Right lobe of liver (tissue), 6 donors: ENCODE measurements at regions not wholly inside any gene's neighbourhood (a gene's known extent, or its start where the extent isn't known, plus 50 kb on each side); places are given as distances from the start of the nearest gene placed in this dataset.
"Not testable (repeated sequence)": the region's sequence is repeated elsewhere in the genome, so short reads cannot be mapped to it uniquely, and the experiment has no call there.

Source experiments
- ATAC-seq, 4 donors: fragments of 200-7000 bp; cut with Tn5 transposase; one replicate each; pipeline ENCODE4 v1.9.1; 2020; ENCODE audit warnings: mild to moderate bottlenecking in 4 of 4, moderate library complexity in 4 of 4
- DNase-seq, 3 donors: peaks; one replicate each; pipeline ENCODE4 v3.0.0-alpha.2; 2020
- H3K27ac ChIP-seq, 3 donors: fragments of 200-600 bp; one replicate each; pipeline ENCODE4 v1.8.0; 2022
- H3K27me3 ChIP-seq, 2 donors: fragments of 200-600 bp; one replicate each; pipeline ENCODE4 v1.8.0; 2022
- H3K36me3 ChIP-seq, 4 donors: fragments of 200-600 bp; sonication (generic) in 1 of 4; one replicate each; pipeline versions ENCODE4 v1.5.1 to v1.8.0; 2017 to 2022; ENCODE audit warnings: control low read depth in 1 of 4
- H3K4me1 ChIP-seq, 4 donors: fragments of 200-600 bp; sonication (generic) in 1 of 4; one replicate each; pipeline versions ENCODE4 v1.5.1 to v1.8.0; 2017 to 2022; ENCODE audit warnings: control low read depth in 1 of 4
- H3K4me3 ChIP-seq, 3 donors: fragments of 200-600 bp; one replicate each; pipeline ENCODE4 v1.8.0; 2022
- H3K9me3 ChIP-seq, 4 donors: fragments of 200-600 bp; sonication (generic) in 1 of 4; one replicate each; pipeline versions ENCODE4 v1.5.1 to v1.8.0; 2017 to 2022; ENCODE audit warnings: control low read depth in 1 of 4
- CTCF ChIP-seq, 4 donors: fragments of 200-600 bp in 3 of 4; fragments of 450-650 bp in 1 of 4; IDR thresholded peaks; one replicate each; pipeline versions ENCODE4 v1.5.1 to v1.8.0; 2016 to 2022; ENCODE audit warnings: antibody characterized with exemption in 4 of 4, mild to moderate bottlenecking in 2 of 4
- POLR2A ChIP-seq: fragments of 450-650 bp; IDR thresholded peaks from one replicate; pipeline ENCODE4 v1.6.1; 2017; ENCODE audit warnings: antibody characterized with exemption, mild to moderate bottlenecking
- WGBS: methylation state at CpG from one replicate; pipeline ENCODE4 v1.1.6; 2018; ENCODE audit warnings: low coverage, low lambda C conversion rate; ENCODE audit not compliant: insufficient coverage; ENCODE audit errors: missing lambda C conversion rate; 5-methylcytosine and 5-hydroxymethylcytosine counted together
- intact Hi-C, 2 donors: fragments of 100-400 bp; cut with DNase I; formaldehyde crosslinking; loops; one replicate each; pipeline versions ENCODE4 v1.11.2 to v1.14.1; 2022
- donor health status: DM: no; HTN: yes; CAD: no.
- donor health status: DM: no; HTN: no; CAD: no.
- donor health status: DM: no; HTN: no; CAD: no.
- donor health status: DM: no; HTN: yes; CAD: no.
- donor health status: DM: no; HTN: yes; CAD: no.

GRCh38 chr6:168799067-168799466, 358.1 kb downstream of the SMOC2 start:
- TF ChIP-seq POLR2A, result no peak
- TF ChIP-seq CTCF (IDR thresholded peaks at IDR 0.05), result no peak
- Histone ChIP-seq H3K4me3 (no peak overlapping the region), H3K36me3 (no peaks in the 10 kb centered on the region), H3K27me3 (no peaks in the 10 kb centered on the region), H3K9me3 (no peaks in the 10 kb centered on the region), H3K4me1 (no peaks in the 10 kb centered on the region), H3K27ac (no peak overlapping the region)
- DNase-seq (no peak), ATAC-seq (no peak)
- 37% methylated on average over 5 of the region's 5 CpGs for WGBS
- intact Hi-C loops, result no loop called here

GRCh38 chr6:168796106-168796505, 355.1 kb downstream of the SMOC2 start:
- H3K27me3 ChIP-seq, result no peaks in the 10 kb centered on the region
- WGBS, result 29% methylated on average over 1 of the region's 8 CpGs
- intact Hi-C loops, result no loop called here
- H3K27ac ChIP-seq, result no peak overlapping the region
- H3K4me3 ChIP-seq, result no peak overlapping the region
- H3K4me1 ChIP-seq, result no peaks in the 10 kb centered on the region
- no peaks in the 10 kb centered on the region for H3K9me3 ChIP-seq
- no peak for TF ChIP-seq CTCF (IDR thresholded peaks at IDR 0.05)
- TF ChIP-seq POLR2A, result no peak
- no peak for ATAC-seq
- H3K36me3 ChIP-seq, result no peaks in the 10 kb centered on the region
- DNase-seq, result no peak

GRCh38 chr6:168795611-168796010, 354.6 kb downstream of the SMOC2 start:
- H3K27ac ChIP-seq, intact Hi-C loops, H3K4me3 ChIP-seq, H3K9me3 ChIP-seq, DNase-seq, ATAC-seq, H3K36me3 ChIP-seq, H3K4me1 ChIP-seq, H3K27me3 ChIP-seq: not testable (repeated sequence)
- 56% methylated on average over 8 of the region's 12 CpGs for WGBS

GRCh38 chr6:168794491-168794890, 353.5 kb downstream of the SMOC2 start:
- no peak for DNase-seq
- intact Hi-C loops, result no loop called here
- no peaks in the 10 kb centered on the region for H3K36me3 ChIP-seq
- no peak for ATAC-seq
- no peak for TF ChIP-seq POLR2A
- no peak for TF ChIP-seq CTCF (IDR thresholded peaks at IDR 0.05)
- H3K27ac ChIP-seq, result no peak overlapping the region
- H3K4me1 ChIP-seq, result no peaks in the 10 kb centered on the region
- no peaks in the 10 kb centered on the region for H3K27me3 ChIP-seq
- 68% methylated on average over 9 of the region's 12 CpGs for WGBS
- no peaks in the 10 kb centered on the region for H3K9me3 ChIP-seq
- no peak overlapping the region for H3K4me3 ChIP-seq

GRCh38 chr6:168793649-168794048, 352.7 kb downstream of the SMOC2 start:
- Histone ChIP-seq H3K9me3 (no peaks in the 10 kb centered on the region), H3K36me3 (no peaks in the 10 kb centered on the region), H3K27ac (no peak overlapping the region), H3K4me1 (no peaks in the 10 kb centered on the region), H3K27me3 (no peaks in the 10 kb centered on the region), H3K4me3 (no peak overlapping the region)
- intact Hi-C loops, result no loop called here
- WGBS, result 64% methylated on average over 4 of the region's 6 CpGs
- ATAC-seq (no peak), DNase-seq (no peak)
- TF ChIP-seq CTCF (IDR thresholded peaks at IDR 0.05), result no peak
